RWPE2 (cell line): ENCODE measurements at regions not wholly inside any gene's neighbourhood (a gene's known extent, or its start where the extent isn't known, plus 50 kb on each side); places are given as distances from the start of the nearest gene placed in this dataset.

Source experiments
- ATAC-seq: fragments of 200-7000 bp; cut with Tn5 transposase; 3 replicates; pipeline ENCODE4 v1.9.1; 2021; ENCODE audit warnings: low read depth
- DNase-seq: peaks from one replicate; pipeline ENCODE4 v3.0.0-alpha.2; 2020; ENCODE audit warnings: low spot score
- H3K27ac ChIP-seq: fragments of 450-650 bp; 2 replicates; pipeline ENCODE4 v1.5.1; 2017; ENCODE audit warnings: mild to moderate bottlenecking; ENCODE audit not compliant: poor library complexity, severe bottlenecking
- H3K27me3 ChIP-seq: fragments of 250-450 bp; sonication (Bioruptor Pico); 2 replicates; pipeline ENCODE4 v1.5.1; 2021; ENCODE audit warnings: mild to moderate bottlenecking, moderate library complexity; ENCODE audit not compliant: insufficient read depth, poor library complexity, severe bottlenecking
- H3K36me3 ChIP-seq: fragments of 250-450 bp; sonication (Bioruptor Pico); 2 replicates; pipeline ENCODE4 v1.5.1; 2020; ENCODE audit warnings: low read depth, mild to moderate bottlenecking, moderate library complexity
- H3K4me1 ChIP-seq: fragments of 250-450 bp; sonication (Bioruptor Pico); 2 replicates; pipeline ENCODE4 v1.5.1; 2021; ENCODE audit warnings: mild to moderate bottlenecking, moderate library complexity; ENCODE audit not compliant: insufficient read depth, poor library complexity, severe bottlenecking
- H3K4me3 ChIP-seq: fragments of 250-450 bp; sonication (Bioruptor Pico); 2 replicates; pipeline ENCODE4 v1.5.1; 2021; ENCODE audit warnings: mild to moderate bottlenecking, moderate library complexity; ENCODE audit not compliant: severe bottlenecking
- H3K9me3 ChIP-seq: fragments of 250-450 bp; sonication (Bioruptor Pico); 2 replicates; pipeline ENCODE4 v1.5.1; 2021; ENCODE audit warnings: mild to moderate bottlenecking, moderate library complexity; ENCODE audit not compliant: severe bottlenecking
- CTCF ChIP-seq: fragments of 450-650 bp; IDR thresholded peaks from one replicate; pipeline ENCODE4 v1.5.1; 2017; ENCODE audit warnings: mild to moderate bottlenecking, moderate library complexity; ENCODE audit not compliant: poor library complexity, severe bottlenecking

- no peak for ATAC-seq
Measured at GRCh38 chr2:167423731-167424130, 535.5 kb downstream of the XIRP2 start.

DNA sequence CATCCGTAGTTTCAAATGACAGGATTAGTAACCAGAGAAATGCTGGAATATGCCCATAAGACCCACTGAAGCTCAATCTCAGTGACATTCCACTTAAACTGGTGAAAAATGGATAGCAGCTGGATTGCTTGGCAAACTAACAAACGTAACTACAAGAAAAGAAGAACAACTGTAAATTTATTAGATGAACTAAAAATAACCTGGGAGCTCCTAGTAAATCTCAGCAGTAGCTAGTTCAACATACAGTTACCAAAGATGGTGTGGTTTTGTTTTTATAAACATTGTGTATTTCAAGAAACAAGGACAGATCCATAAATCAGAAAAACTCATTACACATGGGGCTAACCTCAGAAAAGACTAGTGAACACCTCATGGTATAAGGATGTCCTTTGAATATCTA, 531.9 kb downstream of the XIRP2 start:
- no peak for ATAC-seq
- no peaks in the 10 kb centered on the region for H3K36me3 ChIP-seq
- H3K27ac ChIP-seq = no peak overlapping the region
- no peaks in the 10 kb centered on the region for H3K9me3 ChIP-seq
- H3K4me3 ChIP-seq = no peak overlapping the region
- TF ChIP-seq CTCF = no peak
- no peaks in the 10 kb centered on the region for H3K4me1 ChIP-seq
- peaks cover 3% of the 10 kb centered on the region for H3K27me3 ChIP-seq
- no peak for DNase-seq

More at GRCh38 chr2:167423731-167424130, 535.5 kb downstream of the XIRP2 start:
- H3K36me3 ChIP-seq = no peaks in the 10 kb centered on the region
- no peak overlapping the region for H3K27ac ChIP-seq
- H3K4me3 ChIP-seq = no peak overlapping the region
- no peak for TF ChIP-seq CTCF
- H3K9me3 ChIP-seq = no peaks in the 10 kb centered on the region
- DNase-seq = no peak
- H3K27me3 ChIP-seq = peaks cover 3% of the 10 kb centered on the region
- no peaks in the 10 kb centered on the region for H3K4me1 ChIP-seq

GRCh38 chr2:167415068-167415467, 526.8 kb downstream of the XIRP2 start:
- no peak for ATAC-seq
- no peak for DNase-seq
- Histone ChIP-seq H3K9me3 (no peaks in the 10 kb centered on the region), H3K4me1 (no peaks in the 10 kb centered on the region), H3K27ac (no peak overlapping the region), H3K36me3 (no peaks in the 10 kb centered on the region), H3K27me3 (peaks cover 2% of the 10 kb centered on the region), H3K4me3 (no peak overlapping the region)
- TF ChIP-seq CTCF = no peak

DNA sequence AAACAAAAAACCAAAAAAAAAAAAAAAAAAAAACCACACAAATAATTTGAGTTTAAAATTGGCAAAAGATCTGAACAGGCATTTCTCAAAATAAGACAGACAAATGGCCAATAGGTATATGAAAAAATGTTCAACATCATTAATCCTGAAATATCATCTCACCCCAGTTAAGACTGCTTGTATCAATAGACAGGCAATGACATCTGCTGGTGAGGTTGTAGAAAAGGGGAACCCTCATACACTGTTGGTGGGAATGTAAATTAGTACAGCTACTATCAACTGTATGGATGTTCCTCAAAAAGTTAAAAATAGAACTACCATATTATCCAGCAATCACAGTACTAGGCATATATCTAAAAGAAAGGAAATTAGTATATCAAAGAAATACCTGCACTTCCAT, 523.1 kb downstream of the XIRP2 start:
- Histone ChIP-seq H3K4me1 (no peaks in the 10 kb centered on the region), H3K27me3 (peaks cover 2% of the 10 kb centered on the region), H3K36me3 (no peaks in the 10 kb centered on the region), H3K9me3 (no peaks in the 10 kb centered on the region), H3K27ac (no peak overlapping the region), H3K4me3 (no peak overlapping the region)
- TF ChIP-seq CTCF = peak; percentile 31
- DNase-seq (no peak), ATAC-seq (peak; percentile 50; the same call in 1 of the 3 replicates)

- no peak overlapping the region for H3K4me3 ChIP-seq
- no peaks in the 10 kb centered on the region for H3K4me1 ChIP-seq
- no peaks in the 10 kb centered on the region for H3K9me3 ChIP-seq
- no peak overlapping the region for H3K27ac ChIP-seq
- DNase-seq (no peak), ATAC-seq (no peak)
- no peaks in the 10 kb centered on the region for H3K27me3 ChIP-seq
- H3K36me3 ChIP-seq = no peaks in the 10 kb centered on the region
- no peak for TF ChIP-seq CTCF
Measured at GRCh38 chr2:167406558-167406957, 518.3 kb downstream of the XIRP2 start.
